HS-5 (cell line): ENCODE measurements at regions not wholly inside any gene's neighbourhood (a gene's known extent, or its start where the extent isn't known, plus 50 kb on each side); places are given as distances from the start of the nearest gene placed in this dataset.
A peak's percentile ranks its signal among the peaks of the same experiment; 100 is the strongest.

Experiments used
- DNase-seq: peaks from one replicate; pipeline ENCODE4 v3.0.0-alpha.2; 2012; ENCODE audit warnings: low read depth

DNA sequence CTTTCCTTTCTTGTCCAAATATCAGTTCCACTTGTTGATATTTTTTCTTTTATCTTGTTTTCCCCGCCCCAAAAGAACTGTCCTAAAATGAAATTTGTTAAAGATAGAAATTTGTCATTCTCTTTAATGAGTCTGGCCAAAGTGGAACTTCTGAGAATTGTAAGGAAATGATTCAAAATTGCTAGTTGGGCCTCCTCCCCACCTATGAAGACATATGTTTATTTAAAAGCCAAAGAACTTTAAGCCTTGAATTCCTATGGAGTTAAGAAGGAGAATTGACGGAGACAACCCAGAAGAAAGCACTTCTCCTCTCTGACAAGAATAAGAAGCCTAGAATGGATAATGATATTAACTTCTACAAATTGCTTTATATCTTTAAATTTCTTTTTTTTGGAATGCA lies 59.1 kb upstream of the ALDH1A1 start:
- DNase-seq: no peak

DNA sequence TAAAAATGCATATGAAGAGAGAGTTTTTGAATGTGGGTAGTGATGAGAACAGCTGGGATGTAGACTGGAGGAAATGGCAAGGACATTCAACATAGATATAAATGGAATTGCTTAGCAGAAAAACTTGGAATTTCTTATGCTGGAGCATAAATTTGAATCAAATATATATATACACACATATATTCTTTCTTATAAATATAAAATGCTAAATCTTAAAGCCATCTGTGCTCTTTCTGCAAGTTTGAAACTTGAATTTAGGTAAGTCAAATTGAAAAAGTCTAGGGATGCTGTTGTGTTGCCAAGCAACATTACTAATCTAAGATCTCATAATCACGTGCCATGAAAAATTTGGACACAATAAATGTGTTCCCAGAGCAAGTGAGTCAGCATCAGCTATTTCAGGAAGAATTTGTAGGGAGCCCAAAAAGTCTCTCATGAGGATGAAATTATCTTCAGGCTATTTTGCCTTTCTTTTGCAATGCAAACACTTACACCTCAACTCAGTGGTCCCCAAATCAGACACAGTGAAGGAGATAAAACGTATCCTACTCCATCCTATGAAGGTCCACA lies 58.4 kb upstream of the ALDH1A1 start:
- peak; percentile 53 for DNase-seq

DNA sequence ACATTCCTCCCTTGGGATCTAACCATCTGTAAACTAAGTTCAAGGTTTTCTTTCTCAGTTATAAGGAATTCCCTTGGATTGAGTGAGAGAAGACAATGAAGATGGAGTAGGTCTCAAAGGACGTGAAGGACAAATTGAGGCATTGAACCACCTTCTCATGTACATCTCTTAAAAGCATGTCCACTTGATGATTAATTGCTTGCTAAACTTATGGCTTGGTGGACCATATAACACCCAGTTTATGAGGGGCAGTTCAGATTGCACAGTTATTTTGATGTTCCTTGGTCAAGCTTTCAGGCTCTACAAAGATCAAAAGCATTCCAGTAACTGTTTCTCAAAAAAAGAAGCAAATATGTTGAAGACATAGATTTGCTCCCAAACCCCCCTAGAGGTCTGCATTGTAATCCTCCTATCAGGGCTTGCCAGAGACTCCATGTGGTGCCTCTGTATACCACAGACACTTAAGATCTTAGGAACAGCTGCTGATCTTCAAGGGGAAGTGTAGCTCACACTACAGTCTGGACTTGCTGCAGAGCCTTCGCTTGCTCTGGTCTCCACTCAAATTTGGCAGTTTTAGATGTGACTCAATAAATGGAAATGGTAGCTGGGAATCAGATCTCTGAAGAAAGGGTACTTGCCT lies 56.9 kb upstream of the ALDH1A1 start:
- no peak for DNase-seq

DNA sequence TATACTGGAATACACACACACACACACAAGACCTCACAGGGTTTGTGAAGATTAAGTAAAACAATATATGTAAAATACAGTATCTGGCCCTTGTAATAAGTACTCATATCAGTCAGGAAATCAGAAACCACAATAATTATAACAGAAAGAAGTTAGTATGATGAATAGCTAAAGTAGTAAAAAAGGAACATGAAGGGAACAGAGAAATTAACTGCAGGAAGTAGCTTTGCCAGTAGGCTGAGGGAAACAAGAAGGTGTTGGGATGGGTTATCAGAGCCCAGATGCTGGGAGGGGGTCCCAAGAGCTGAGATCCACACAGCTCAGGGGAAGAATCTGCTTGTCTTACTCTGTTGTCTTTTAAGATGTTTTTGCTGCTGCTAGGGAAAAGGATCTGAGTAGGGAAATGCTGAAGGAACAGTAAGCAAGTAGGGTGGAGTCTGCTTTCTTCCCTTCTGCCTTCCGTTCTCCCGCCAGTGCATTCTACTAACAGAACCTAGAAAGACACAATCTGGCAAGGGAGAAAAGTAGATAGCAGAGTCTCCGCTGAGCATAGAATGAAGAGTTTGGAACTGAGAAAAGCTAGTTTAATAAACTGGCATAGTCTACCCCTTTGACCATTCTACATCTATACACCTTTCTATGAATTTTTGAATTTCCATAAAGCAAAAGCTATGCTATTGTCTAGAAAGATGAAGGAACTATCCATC lies 55.3 kb upstream of the ALDH1A1 start:
- DNase-seq: no peak

DNA sequence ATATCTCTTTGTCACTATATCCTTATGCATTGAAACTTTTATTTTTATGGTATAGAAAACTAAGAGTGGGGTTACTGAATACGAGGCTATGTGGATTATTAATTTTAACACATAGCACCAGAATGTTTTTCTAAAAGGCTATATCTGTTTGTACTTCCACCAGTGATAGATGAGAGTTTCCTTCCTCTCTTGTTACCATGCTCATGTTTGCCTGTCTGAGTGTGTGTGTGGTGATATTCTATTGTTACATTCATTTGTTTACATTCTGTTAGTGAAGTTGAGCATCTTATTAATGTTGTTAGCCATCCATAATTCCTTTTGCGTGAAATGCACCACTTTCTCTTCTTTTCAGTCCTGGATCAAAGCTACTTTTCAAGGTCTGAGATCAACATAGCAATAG lies 54.1 kb upstream of the ALDH1A1 start:
- DNase-seq: no peak
